ENCODE measurements at regions not wholly inside any gene's neighbourhood (a gene's known extent, or its start where the extent isn't known, plus 50 kb on each side); places are given as distances from the start of the nearest gene placed in this dataset.

DNA sequence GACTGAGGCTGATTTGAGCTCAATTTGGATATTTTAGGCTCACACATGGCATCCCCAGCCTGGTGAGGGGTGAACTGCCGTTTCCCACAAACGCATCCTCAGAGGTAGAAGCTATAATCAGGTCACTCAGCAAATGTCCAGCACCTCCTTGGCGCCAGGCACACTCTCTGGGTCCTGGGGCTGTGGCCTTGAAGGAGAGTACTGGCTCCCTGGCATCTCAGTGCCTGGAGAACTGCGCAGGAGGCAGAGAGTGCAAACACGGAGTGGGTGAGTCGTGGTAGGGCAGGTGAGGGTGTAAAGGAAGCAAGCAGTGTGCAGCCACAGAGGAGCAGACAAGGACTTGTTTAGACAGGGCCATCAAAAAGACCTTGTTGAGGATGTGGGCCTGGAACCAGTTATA, 224.0 kb upstream of the ZNF32 start:
- Histone ChIP-seq H2AFZ (ENCODE audit: low read depth, low read length, poor library complexity, severe bottlenecking) (no peak overlapping the region), H3K4me3 (replicated peaks in 1 of 2; ENCODE audit: low read depth in 1 of 2, low read length in 2 of 2) (no peak overlapping the region), H3K9me2 (ENCODE audit: insufficient read depth) (no peaks in the 10 kb centered on the region), H3K4me2 (ENCODE audit: low read length) (no peak overlapping the region), H3K9ac (ENCODE audit: low read length) (no peak overlapping the region), H4K20me1 (ENCODE audit: insufficient read depth) (no peaks in the 10 kb centered on the region), H3K27ac (ENCODE audit: low read depth, low read length) (no peak overlapping the region), H3K36me3 (ENCODE audit: control insufficient read depth in 1 of 2, insufficient read depth in 2 of 2, low read length in 2 of 2) (no peaks in the 10 kb centered on the region), H3K79me2 (ENCODE audit: insufficient read depth, low read length) (no peaks in the 10 kb centered on the region), H3K4me1 (ENCODE audit: control insufficient read depth in 1 of 2, insufficient read depth in 2 of 2, low read length in 2 of 2) (no peaks in the 10 kb centered on the region), H3K27me3 (ENCODE audit: insufficient read depth, low read length) (peaks cover 7% of the 10 kb centered on the region), H3K9me3 (ENCODE audit: control insufficient read depth in 1 of 2, insufficient read depth in 1 of 2, low read depth in 1 of 2, low read length in 2 of 2) (no peaks in the 10 kb centered on the region)
- no peak for DNase-seq (ENCODE audit: low read depth, low spot score)
- intact Hi-C loops (cut with micrococcal nuclease) = no loop called here
- ChIA-PET POLR2A (no interaction called here), CTCF (no interaction called here), RAD21 (ENCODE audit: low non-redundant PET in 1 of 2, low total read pairs in 2 of 2, uncharacterized antibody in 2 of 2, unreplicated experiment in 2 of 2) (no interaction called here)
- BruUV-seq (replicated peaks) = no TSS peak
- no peak for TF ChIP-seq ZNF274 (IDR thresholded peaks at IDR 0.05; ENCODE audit: low read depth, low read length)
- TF ChIP-seq ZFX (IDR thresholded peaks at IDR 0.05) = no peak
- no peak for TF ChIP-seq EZH2 (IDR thresholded peaks at IDR 0.05)
- no peak for TF ChIP-seq SP1 (IDR thresholded peaks at IDR 0.05; ENCODE audit: low read depth)
- TF ChIP-seq, protein P1, sequence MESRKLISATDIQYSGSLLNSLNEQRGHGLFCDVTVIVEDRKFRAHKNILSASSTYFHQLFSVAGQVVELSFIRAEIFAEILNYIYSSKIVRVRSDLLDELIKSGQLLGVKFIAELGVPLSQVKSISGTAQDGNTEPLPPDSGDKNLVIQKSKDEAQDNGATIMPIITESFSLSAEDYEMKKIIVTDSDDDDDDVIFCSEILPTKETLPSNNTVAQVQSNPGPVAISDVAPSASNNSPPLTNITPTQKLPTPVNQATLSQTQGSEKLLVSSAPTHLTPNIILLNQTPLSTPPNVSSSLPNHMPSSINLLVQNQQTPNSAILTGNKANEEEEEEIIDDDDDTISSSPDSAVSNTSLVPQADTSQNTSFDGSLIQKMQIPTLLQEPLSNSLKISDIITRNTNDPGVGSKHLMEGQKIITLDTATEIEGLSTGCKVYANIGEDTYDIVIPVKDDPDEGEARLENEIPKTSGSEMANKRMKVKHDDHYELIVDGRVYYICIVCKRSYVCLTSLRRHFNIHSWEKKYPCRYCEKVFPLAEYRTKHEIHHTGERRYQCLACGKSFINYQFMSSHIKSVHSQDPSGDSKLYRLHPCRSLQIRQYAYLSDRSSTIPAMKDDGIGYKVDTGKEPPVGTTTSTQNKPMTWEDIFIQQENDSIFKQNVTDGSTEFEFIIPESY (IDR thresholded peaks at IDR 0.05; ENCODE audit: extremely low read depth, insufficient replicate concordance, low read length) = no peak
- no peak for TF ChIP-seq POLR2A (IDR thresholded peaks at IDR 0.05; ENCODE audit: borderline replicate concordance, extremely low read depth, insufficient read depth, insufficient read length)
- no peak for ATAC-seq

DNA sequence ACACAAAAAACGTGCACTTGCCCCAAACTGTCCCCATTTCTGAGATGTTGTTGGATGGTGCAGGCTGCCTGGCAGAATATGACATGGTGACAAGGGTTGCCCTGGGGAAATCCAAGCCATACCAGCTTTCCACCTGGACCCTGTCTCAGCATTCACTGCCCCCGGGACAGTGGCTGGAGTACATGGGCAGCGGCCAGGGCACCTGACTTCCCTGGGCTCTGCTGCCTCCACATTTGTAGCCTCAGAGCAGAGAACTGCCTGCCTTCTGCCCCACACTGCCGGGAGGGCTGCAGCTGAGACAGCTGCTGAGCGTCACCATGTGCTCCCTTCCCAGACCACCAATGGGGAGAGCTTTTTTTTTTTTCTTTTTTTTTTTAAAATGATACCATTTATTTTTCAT, 222.9 kb upstream of the ZNF32 start:
- Histone ChIP-seq H2AFZ (ENCODE audit: low read depth, low read length, poor library complexity, severe bottlenecking) (no peak overlapping the region), H4K20me1 (ENCODE audit: insufficient read depth) (no peaks in the 10 kb centered on the region), H3K27ac (ENCODE audit: low read depth, low read length) (no peak overlapping the region), H3K27me3 (ENCODE audit: insufficient read depth, low read length) (peaks cover 7% of the 10 kb centered on the region), H3K9ac (ENCODE audit: low read length) (no peak overlapping the region), H3K36me3 (ENCODE audit: control insufficient read depth in 1 of 2, insufficient read depth in 2 of 2, low read length in 2 of 2) (no peaks in the 10 kb centered on the region), H3K4me2 (ENCODE audit: low read length) (no peak overlapping the region), H3K4me1 (ENCODE audit: control insufficient read depth in 1 of 2, insufficient read depth in 2 of 2, low read length in 2 of 2) (no peaks in the 10 kb centered on the region), H3K4me3 (replicated peaks in 1 of 2; ENCODE audit: low read depth in 1 of 2, low read length in 2 of 2) (no peak overlapping the region), H3K9me2 (ENCODE audit: insufficient read depth) (no peaks in the 10 kb centered on the region), H3K9me3 (ENCODE audit: control insufficient read depth in 1 of 2, insufficient read depth in 1 of 2, low read depth in 1 of 2, low read length in 2 of 2) (no peaks in the 10 kb centered on the region), H3K79me2 (ENCODE audit: insufficient read depth, low read length) (no peaks in the 10 kb centered on the region)
- intact Hi-C loops (cut with micrococcal nuclease) = no loop called here
- ChIA-PET RAD21 (ENCODE audit: low non-redundant PET in 1 of 2, low total read pairs in 2 of 2, uncharacterized antibody in 2 of 2, unreplicated experiment in 2 of 2) (no interaction called here), CTCF (no interaction called here), POLR2A (no interaction called here)
- ATAC-seq (no peak), DNase-seq (ENCODE audit: low read depth, low spot score) (no peak)
- no TSS peak for BruUV-seq (replicated peaks)
- no peak for TF ChIP-seq SIN3A (IDR thresholded peaks at IDR 0.05; ENCODE audit: low read depth)
- TF ChIP-seq ELF1 (IDR thresholded peaks at IDR 0.05; ENCODE audit: borderline replicate concordance, low read depth) = no peak
- TF ChIP-seq CBX3 (IDR thresholded peaks at IDR 0.05; ENCODE audit: low read depth) = no peak
- TF ChIP-seq EZH2 (IDR thresholded peaks at IDR 0.05) = no peak
- no peak for TF ChIP-seq YY1 (IDR thresholded peaks at IDR 0.05; ENCODE audit: extremely low read depth, insufficient replicate concordance, low read depth, low read length)
- no peak for TF ChIP-seq POLR2AphosphoS5 (IDR thresholded peaks at IDR 0.05; ENCODE audit: low read depth, low read length)
- no peak for TF ChIP-seq EZH2phosphoT487 (IDR thresholded peaks at IDR 0.05; ENCODE audit: borderline replicate concordance)
- TF ChIP-seq, protein P2, sequence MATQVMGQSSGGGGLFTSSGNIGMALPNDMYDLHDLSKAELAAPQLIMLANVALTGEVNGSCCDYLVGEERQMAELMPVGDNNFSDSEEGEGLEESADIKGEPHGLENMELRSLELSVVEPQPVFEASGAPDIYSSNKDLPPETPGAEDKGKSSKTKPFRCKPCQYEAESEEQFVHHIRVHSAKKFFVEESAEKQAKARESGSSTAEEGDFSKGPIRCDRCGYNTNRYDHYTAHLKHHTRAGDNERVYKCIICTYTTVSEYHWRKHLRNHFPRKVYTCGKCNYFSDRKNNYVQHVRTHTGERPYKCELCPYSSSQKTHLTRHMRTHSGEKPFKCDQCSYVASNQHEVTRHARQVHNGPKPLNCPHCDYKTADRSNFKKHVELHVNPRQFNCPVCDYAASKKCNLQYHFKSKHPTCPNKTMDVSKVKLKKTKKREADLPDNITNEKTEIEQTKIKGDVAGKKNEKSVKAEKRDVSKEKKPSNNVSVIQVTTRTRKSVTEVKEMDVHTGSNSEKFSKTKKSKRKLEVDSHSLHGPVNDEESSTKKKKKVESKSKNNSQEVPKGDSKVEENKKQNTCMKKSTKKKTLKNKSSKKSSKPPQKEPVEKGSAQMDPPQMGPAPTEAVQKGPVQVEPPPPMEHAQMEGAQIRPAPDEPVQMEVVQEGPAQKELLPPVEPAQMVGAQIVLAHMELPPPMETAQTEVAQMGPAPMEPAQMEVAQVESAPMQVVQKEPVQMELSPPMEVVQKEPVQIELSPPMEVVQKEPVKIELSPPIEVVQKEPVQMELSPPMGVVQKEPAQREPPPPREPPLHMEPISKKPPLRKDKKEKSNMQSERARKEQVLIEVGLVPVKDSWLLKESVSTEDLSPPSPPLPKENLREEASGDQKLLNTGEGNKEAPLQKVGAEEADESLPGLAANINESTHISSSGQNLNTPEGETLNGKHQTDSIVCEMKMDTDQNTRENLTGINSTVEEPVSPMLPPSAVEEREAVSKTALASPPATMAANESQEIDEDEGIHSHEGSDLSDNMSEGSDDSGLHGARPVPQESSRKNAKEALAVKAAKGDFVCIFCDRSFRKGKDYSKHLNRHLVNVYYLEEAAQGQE (IDR thresholded peaks at IDR 0.05; ENCODE audit: low read depth) = no peak
- TF ChIP-seq, protein P3, sequence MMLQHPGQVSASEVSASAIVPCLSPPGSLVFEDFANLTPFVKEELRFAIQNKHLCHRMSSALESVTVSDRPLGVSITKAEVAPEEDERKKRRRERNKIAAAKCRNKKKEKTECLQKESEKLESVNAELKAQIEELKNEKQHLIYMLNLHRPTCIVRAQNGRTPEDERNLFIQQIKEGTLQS (IDR thresholded peaks at IDR 0.05) = no peak
- TF ChIP-seq, protein P1 (IDR thresholded peaks at IDR 0.05; ENCODE audit: extremely low read depth, insufficient replicate concordance, low read length) = no peak

Measured in HCT116 (cell line).